NCI-H2107 treated with DMSO at 0.1 percent for 48 hours (cell line): ENCODE measurements at regions not wholly inside any gene's neighbourhood (a gene's known extent, or its start where the extent isn't known, plus 50 kb on each side); places are given as distances from the start of the nearest gene placed in this dataset.
"Not testable (repeated sequence)": the region's sequence is repeated elsewhere in the genome, so short reads cannot be mapped to it uniquely, and the experiment has no call there.

ENCODE experiments used
- DNase-seq: peaks from one replicate; lab custom pipeline; 2025; ENCODE audit not compliant: unreplicated experiment; lab: John Stamatoyannopoulos, UW

GRCh38 chr1:105072850-105073249 is 1323.2 kb downstream of the AMY1C start:
- no peak for DNase-seq

DNA sequence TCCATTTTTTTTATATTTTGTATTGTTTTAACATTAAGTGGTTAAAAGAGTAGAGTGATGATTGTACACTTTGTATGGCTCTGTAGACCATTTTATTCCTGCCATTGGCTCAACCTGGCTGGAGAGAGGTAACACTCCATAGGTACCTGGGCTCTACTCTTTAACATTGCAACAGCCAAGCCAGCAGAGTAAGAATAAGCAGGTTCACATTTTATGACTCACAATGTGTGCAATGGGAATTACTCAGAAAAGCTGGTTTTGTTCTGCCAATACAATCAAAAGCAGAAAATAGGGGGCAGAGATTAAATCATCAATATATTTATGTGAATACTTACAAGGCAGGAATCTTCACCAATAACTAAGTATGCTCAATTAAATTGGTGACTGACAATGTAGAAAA is 1324.0 kb downstream of the AMY1C start:
- no peak for DNase-seq

DNA sequence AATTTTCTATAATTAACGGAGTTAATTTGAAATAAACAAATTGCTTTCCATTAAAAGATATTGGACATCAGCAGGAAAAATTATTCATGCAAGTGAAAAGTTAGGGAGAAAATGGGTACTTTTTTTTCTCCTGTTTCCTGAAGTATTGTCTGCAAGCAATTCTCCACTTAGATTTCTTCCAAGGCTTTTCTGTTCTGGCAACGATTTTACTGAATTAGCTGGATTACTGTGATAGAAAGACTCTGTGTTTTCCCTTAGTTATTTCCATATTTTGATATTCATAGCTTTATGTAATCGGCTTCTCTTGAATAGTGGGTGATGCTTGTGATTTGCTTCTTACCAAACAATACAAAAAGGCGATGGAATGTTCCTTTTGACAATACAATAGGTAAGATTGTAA is 1333.9 kb downstream of the AMY1C start:
- no peak for DNase-seq

DNA sequence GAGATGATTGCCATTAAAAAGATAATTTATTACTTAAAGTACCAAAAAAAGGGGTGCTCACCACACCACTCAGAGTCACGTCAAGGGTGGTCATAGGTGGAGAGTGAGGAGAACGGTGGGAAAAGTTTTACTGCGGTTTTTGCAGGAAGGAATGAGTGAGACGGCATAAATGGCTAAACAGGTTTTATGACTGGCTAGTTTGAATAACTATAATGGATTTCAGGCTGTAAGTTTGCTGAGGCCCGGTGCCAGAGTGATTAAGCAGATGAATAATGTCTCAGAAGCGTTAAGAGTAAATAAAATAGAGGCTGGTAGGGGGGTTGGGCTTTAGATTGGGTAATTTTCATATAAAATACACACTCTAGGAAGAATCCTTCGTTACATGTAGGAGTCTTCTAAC is 1337.8 kb downstream of the AMY1C start:
- DNase-seq, result no peak

DNA sequence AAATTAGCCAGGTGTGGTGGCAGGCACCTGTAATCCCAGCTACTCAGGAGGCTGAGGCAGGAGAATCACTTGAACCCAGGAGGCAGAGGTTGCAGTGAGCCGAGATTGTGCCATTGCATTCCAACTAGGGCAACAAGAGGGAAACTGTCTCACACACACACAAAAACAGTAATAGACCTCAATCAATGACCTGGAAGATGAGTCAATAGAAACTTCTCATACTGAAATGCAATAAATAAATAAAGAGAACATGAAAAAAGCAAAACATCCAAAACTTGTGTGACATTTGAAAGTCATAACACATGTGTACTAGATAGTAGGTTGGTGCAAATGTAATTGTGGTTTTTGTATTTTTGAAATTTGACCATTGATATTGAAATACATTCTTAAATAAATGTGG is 1338.5 kb downstream of the AMY1C start:
- no peak for DNase-seq

DNA sequence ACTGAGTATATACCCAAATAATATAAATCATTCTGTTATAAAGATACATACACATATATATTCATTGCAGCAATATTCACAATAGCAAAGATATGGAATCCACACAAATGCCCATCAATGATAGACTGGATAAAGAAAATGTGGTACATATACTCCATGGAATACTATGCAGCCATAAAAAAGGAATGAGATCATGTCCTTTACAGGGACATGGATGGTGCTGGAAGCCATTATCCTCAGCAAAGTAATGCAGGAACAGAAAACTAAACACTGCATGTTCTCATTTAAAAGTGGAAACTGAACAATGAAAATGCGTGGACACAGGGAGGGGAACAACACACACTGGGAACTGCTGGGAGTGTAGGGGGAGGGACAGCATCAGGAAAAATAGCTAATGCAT is 1344.2 kb downstream of the AMY1C start:
- not testable (repeated sequence) for DNase-seq

- no peak for DNase-seq
Measured at GRCh38 chr1:105100102-105100501, 1350.4 kb downstream of the AMY1C start.

DNA sequence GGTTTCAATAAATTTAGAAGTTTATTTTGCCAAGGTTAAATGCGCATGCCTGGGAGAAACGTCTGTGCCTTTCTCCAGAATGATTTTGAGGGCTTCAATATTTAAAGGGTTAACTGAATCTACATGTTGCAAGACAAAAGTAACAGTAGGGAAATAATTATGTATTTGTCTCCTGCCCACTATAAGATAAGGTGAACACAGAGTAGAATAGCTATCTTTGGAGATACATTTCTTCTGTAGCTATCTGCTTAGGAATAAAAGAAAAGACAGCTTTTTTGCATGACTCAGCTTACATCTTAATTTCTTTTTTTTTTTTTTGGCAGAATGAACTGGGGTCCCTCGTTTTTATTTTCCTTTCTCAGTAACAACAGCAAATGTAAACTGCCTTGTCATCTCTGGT is 1351.6 kb downstream of the AMY1C start:
- DNase-seq, result no peak

GRCh38 chr1:105102371-105102770 is 1352.7 kb downstream of the AMY1C start:
- DNase-seq, result no peak

DNA sequence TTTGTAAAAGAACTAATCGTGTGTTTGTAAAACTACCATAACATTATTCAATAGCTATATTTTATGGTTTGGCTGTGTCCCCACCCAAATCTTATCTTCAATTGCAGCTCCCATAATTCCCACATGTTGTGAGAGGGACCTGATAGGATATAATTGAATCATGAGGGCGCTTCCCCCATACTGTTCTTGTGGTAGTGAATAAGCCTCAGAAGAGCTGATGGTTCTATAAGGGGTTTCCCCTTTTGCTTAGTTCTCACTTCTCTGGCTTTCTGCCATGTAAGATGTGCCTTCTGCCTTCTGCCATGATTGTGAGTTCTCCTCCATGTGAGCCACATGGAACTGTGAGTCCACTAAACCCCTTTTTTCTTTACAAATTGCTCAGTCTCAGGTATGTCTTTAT is 1372.3 kb downstream of the AMY1C start:
- no peak for DNase-seq

GRCh38 chr1:105137543-105138457 is 1388.1 kb downstream of the AMY1C start:
- peak; percentile 31 for DNase-seq

GRCh38 chr1:105138458-105138893 is 1388.8 kb downstream of the AMY1C start:
- peak; percentile 90 for DNase-seq

DNA sequence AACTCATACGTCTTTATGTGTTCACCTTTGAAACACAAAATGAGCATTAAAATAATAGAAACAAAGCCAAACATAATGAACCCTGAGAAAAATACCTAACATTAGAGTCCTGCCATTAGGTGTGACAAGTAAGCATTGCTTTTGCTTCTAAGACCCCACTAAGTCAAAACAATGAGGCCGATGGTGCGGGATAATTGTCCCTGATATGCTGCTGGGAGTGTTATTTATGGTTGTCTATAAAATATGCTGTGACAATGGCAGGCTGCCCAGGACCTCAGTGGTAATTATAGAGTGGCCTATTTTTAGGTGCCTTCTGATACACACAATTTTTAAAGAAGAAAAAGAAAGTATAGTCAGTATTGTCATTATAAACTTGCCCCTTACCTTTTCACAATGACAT is 1423.1 kb downstream of the AMY1C start:
- peak; percentile 63 for DNase-seq

DNA sequence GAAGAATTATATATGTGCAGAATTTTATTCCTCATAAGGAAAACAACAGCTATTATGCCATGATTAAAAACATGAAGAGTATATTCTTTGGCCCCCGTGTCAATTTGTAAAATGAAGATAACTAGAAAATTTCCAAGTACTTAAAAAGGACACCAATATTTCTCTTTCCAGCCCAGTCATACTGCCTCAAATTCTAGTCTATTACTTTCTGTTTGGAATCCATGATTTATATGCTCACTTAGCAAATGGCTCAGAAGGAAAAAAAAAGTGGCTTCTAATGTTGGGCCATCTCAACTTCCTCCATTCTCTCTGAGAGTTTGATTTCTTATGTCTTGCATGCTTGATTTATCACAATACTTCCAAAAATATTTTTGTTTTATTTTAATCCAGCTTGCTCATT is 1431.1 kb downstream of the AMY1C start:
- no peak for DNase-seq

DNA sequence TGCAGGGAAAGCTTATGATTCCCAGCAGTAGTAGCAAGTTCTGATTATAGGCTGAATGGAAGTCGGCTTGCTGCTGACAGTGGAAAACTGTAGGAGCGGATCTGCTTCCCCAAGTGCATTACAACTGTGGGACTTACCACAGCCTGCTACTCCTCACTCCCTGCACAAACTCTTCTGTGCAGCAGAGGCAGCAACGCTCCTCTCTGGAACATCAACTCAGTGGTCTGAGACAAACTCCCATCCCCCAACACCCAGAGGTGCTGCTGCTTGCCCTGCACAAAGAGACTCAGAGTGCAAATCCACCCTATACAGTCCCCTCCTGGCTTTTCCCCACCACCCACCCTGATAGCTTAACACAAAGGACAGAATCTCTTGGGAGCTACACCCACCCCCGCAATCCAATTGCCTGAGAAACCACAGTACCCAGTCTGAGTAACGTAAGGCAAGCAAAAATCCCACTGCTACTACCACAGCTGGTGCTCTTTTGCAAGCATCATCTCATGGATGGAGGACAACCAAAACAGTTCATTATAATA is 1455.2 kb downstream of the AMY1C start:
- DNase-seq, result peak; percentile 47

DNA sequence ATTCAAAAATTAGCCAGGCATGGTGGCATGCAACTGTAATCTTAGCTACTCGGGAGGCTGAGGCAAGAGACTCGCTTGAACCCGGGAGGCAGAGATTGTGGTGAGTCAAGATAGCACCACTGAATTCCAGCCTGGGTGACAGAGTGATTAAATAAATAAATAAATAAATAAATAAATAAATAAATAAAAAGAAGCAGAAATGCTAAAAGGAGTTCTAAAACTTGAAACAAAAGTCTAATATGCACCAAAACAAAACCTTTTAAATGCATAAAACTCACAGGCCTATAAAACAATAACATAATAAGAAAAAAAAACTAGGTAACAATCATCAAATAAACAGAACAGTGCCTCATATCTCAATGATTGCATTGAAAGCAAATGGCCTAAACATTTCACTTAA is 1458.9 kb downstream of the AMY1C start:
- DNase-seq, result no peak

DNA sequence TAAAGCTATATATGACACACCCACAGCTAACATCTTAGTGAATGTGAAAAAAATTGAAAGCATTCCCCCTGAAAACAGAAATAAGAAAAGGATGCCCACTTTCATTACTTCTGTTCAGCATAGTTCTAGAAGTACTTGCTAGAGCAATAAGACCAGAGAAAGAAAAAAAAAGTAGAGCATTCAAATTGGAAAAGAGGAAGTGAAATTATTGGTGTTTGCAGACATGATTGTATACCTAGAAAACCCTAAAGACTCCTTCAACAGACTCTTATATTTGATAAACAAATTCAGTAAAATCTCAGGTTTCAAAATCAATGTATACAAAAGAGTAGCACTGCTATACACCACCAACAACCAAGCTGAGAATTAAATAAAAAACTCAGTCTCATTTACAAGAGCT is 1461.0 kb downstream of the AMY1C start:
- no peak for DNase-seq

GRCh38 chr1:105231378-105231777 is 1481.7 kb downstream of the AMY1C start:
- no peak for DNase-seq

- no peak for DNase-seq
Measured at GRCh38 chr1:105243411-105243810, 1493.7 kb downstream of the AMY1C start.

- DNase-seq, result no peak
Measured at GRCh38 chr1:105243969-105244368, 1494.3 kb downstream of the AMY1C start.

- no peak for DNase-seq
Measured at GRCh38 chr1:105254906-105255305, 1505.2 kb downstream of the AMY1C start.

GRCh38 chr1:105260001-105260400 is 1510.3 kb downstream of the AMY1C start:
- peak; percentile 61 for DNase-seq

DNA sequence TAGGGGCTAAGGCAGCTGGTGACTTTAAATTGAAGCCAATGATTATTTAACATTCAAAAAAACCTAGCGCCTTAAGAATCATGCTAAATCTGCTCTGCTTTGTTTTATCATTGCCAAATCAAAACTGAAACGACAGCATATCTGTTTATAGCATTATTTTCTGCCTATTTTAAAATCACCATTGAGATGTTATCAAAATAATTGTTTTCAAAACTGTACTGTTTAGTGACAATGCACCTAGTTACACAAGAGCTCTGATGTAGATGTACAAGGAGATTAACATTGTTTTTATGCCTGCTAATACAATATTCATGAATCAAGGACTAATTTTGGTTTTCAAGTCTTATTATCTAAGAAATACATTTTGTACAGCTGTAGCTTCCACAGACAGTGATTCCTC is 1521.3 kb downstream of the AMY1C start:
- no peak for DNase-seq
